ENCODE measurements at regions not wholly inside any gene's neighbourhood (a gene's known extent, or its start where the extent isn't known, plus 50 kb on each side); places are given as distances from the start of the nearest gene placed in this dataset.
A peak's percentile ranks its signal among the peaks of the same experiment; 100 is the strongest.

GRCh38 chr4:33592701-33593100 is 2651.6 kb downstream of the ARAP2 start:
- H3K4me2 ChIP-seq (ENCODE audit: low read length), result no peak overlapping the region
- H3K79me2 ChIP-seq (ENCODE audit: insufficient read depth, low read length), result no peaks in the 10 kb centered on the region
- ChIA-PET RAD21 (ENCODE audit: low non-redundant PET in 1 of 2, low total read pairs in 2 of 2, uncharacterized antibody in 2 of 2, unreplicated experiment in 2 of 2) (no interaction called here), CTCF (no interaction called here), POLR2A (no interaction called here)
- H3K27ac ChIP-seq (ENCODE audit: low read depth, low read length), result no peak overlapping the region
- ATAC-seq (no peak), DNase-seq (ENCODE audit: low read depth, low spot score) (peak; percentile 16)
- no peaks in the 10 kb centered on the region for H3K4me1 ChIP-seq (ENCODE audit: control insufficient read depth in 1 of 2, insufficient read depth in 2 of 2, low read length in 2 of 2)
- TF ChIP-seq POLR2AphosphoS5 (IDR thresholded peaks at IDR 0.05; ENCODE audit: low read depth, low read length) (no peak), CBX3 (IDR thresholded peaks at IDR 0.05; ENCODE audit: low read depth) (peak; percentile 96)
- H2AFZ ChIP-seq (ENCODE audit: low read depth, low read length, poor library complexity, severe bottlenecking), result no peak overlapping the region
- no TSS peak for BruUV-seq (replicated peaks)
- H3K9ac ChIP-seq (ENCODE audit: low read length), result no peak overlapping the region
- H3K9me2 ChIP-seq (ENCODE audit: insufficient read depth), result no peaks in the 10 kb centered on the region
- H4K20me1 ChIP-seq (ENCODE audit: insufficient read depth), result no peaks in the 10 kb centered on the region
- H3K9me3 ChIP-seq (ENCODE audit: control insufficient read depth in 1 of 2, insufficient read depth in 1 of 2, low read depth in 1 of 2, low read length in 2 of 2), result peaks cover 21 to 25% of the 10 kb centered on the region in 2 experiments; a peak in 2 of 4 replicates
- intact Hi-C loops (cut with micrococcal nuclease), result no loop called here
- no peaks in the 10 kb centered on the region for H3K36me3 ChIP-seq (ENCODE audit: control insufficient read depth in 1 of 2, insufficient read depth in 2 of 2, low read length in 2 of 2)
- no peaks in the 10 kb centered on the region for H3K27me3 ChIP-seq (ENCODE audit: insufficient read depth, low read length)
- H3K4me3 ChIP-seq (replicated peaks in 1 of 2; ENCODE audit: low read depth in 1 of 2, low read length in 2 of 2), result no peak overlapping the region

- Histone ChIP-seq H2AFZ (ENCODE audit: low read depth, low read length, poor library complexity, severe bottlenecking) (no peak overlapping the region), H3K36me3 (ENCODE audit: control insufficient read depth in 1 of 2, insufficient read depth in 2 of 2, low read length in 2 of 2) (no peaks in the 10 kb centered on the region), H3K9ac (ENCODE audit: low read length) (no peak overlapping the region), H4K20me1 (ENCODE audit: insufficient read depth) (no peaks in the 10 kb centered on the region), H3K79me2 (ENCODE audit: insufficient read depth, low read length) (no peaks in the 10 kb centered on the region), H3K9me3 (ENCODE audit: control insufficient read depth in 1 of 2, insufficient read depth in 1 of 2, low read depth in 1 of 2, low read length in 2 of 2) (no peaks in the 10 kb centered on the region), H3K9me2 (ENCODE audit: insufficient read depth) (no peaks in the 10 kb centered on the region), H3K27ac (ENCODE audit: low read depth, low read length) (no peak overlapping the region), H3K27me3 (ENCODE audit: insufficient read depth, low read length) (no peaks in the 10 kb centered on the region), H3K4me1 (ENCODE audit: control insufficient read depth in 1 of 2, insufficient read depth in 2 of 2, low read length in 2 of 2) (no peaks in the 10 kb centered on the region), H3K4me2 (ENCODE audit: low read length) (no peak overlapping the region), H3K4me3 (replicated peaks in 1 of 2; ENCODE audit: low read depth in 1 of 2, low read length in 2 of 2) (no peak overlapping the region)
- intact Hi-C loops (cut with micrococcal nuclease), result no loop called here
- DNase-seq (ENCODE audit: low read depth, low spot score) (no peak), ATAC-seq (no peak)
- ChIA-PET RAD21 (ENCODE audit: low non-redundant PET in 1 of 2, low total read pairs in 2 of 2, uncharacterized antibody in 2 of 2, unreplicated experiment in 2 of 2) (no interaction called here), POLR2A (no interaction called here), CTCF (no interaction called here)
- no TSS peak for BruUV-seq (replicated peaks)
- TF ChIP-seq SIN3A (IDR thresholded peaks at IDR 0.05; ENCODE audit: low read depth), result no peak
Measured at GRCh38 chr4:33606951-33607350, 2637.4 kb downstream of the ARAP2 start.

GRCh38 chr4:33616121-33616520 is 2628.2 kb downstream of the ARAP2 start:
- no peak overlapping the region for H2AFZ ChIP-seq (ENCODE audit: low read depth, low read length, poor library complexity, severe bottlenecking)
- H3K4me1 ChIP-seq (ENCODE audit: control insufficient read depth in 1 of 2, insufficient read depth in 2 of 2, low read length in 2 of 2), result no peaks in the 10 kb centered on the region
- intact Hi-C loops (cut with micrococcal nuclease), result no loop called here
- TF ChIP-seq REST (IDR thresholded peaks at IDR 0.05; ENCODE audit: low read depth) (no peak), EGR1 (IDR thresholded peaks at IDR 0.05; ENCODE audit: low read depth) (no peak), YY1 (IDR thresholded peaks at IDR 0.05; ENCODE audit: extremely low read depth, insufficient replicate concordance, low read depth, low read length) (no peak), EZH2phosphoT487 (IDR thresholded peaks at IDR 0.05; ENCODE audit: borderline replicate concordance) (no peak), SIN3A (IDR thresholded peaks at IDR 0.05; ENCODE audit: low read depth) (no peak), POLR2AphosphoS5 (IDR thresholded peaks at IDR 0.05; ENCODE audit: low read depth, low read length) (no peak), TCF7L2 (IDR thresholded peaks at IDR 0.05; ENCODE audit: borderline replicate concordance, extremely low read depth, insufficient read depth, insufficient read length) (no peak), JUND (IDR thresholded peaks at IDR 0.05) (no peak), ATF3 (IDR thresholded peaks at IDR 0.05) (no peak)
- H4K20me1 ChIP-seq (ENCODE audit: insufficient read depth), result no peaks in the 10 kb centered on the region
- H3K36me3 ChIP-seq (ENCODE audit: control insufficient read depth in 1 of 2, insufficient read depth in 2 of 2, low read length in 2 of 2), result no peaks in the 10 kb centered on the region
- no peak overlapping the region for H3K27ac ChIP-seq (ENCODE audit: low read depth, low read length)
- no peak overlapping the region for H3K4me3 ChIP-seq (replicated peaks in 1 of 2; ENCODE audit: low read depth in 1 of 2, low read length in 2 of 2)
- H3K9me3 ChIP-seq (ENCODE audit: control insufficient read depth in 1 of 2, insufficient read depth in 1 of 2, low read depth in 1 of 2, low read length in 2 of 2), result no peaks in the 10 kb centered on the region
- POLR2A ChIA-PET, result no interaction called here
- no peak overlapping the region for H3K4me2 ChIP-seq (ENCODE audit: low read length)
- H3K27me3 ChIP-seq (ENCODE audit: insufficient read depth, low read length), result no peaks in the 10 kb centered on the region
- H3K9me2 ChIP-seq (ENCODE audit: insufficient read depth), result no peaks in the 10 kb centered on the region
- no TSS peak for BruUV-seq (replicated peaks)
- RAD21 ChIA-PET (ENCODE audit: low non-redundant PET in 1 of 2, low total read pairs in 2 of 2, uncharacterized antibody in 2 of 2, unreplicated experiment in 2 of 2), result no interaction called here
- H3K79me2 ChIP-seq (ENCODE audit: insufficient read depth, low read length), result no peaks in the 10 kb centered on the region
- H3K9ac ChIP-seq (ENCODE audit: low read length), result no peak overlapping the region
- ATAC-seq (no peak), DNase-seq (ENCODE audit: low read depth, low spot score) (no peak)
- CTCF ChIA-PET, result no interaction called here

All from HCT116 (cell line).